Mucosa of descending colon (tissue), 3 donors: ENCODE measurements at regions not wholly inside any gene's neighbourhood (a gene's known extent, or its start where the extent isn't known, plus 50 kb on each side); places are given as distances from the start of the nearest gene placed in this dataset.

Experiments
- ATAC-seq: fragments of 200-7000 bp; cut with Tn5 transposase; one replicate; pipeline ENCODE4 v1.9.1; 2020; ENCODE audit warnings: mild to moderate bottlenecking, moderate library complexity
- DNase-seq, 3 donors: peaks; one replicate each; pipeline ENCODE4 v3.0.0-alpha.2; 2020
- H3K36me3 ChIP-seq: fragments of 200-600 bp; one replicate; pipeline ENCODE4 v1.8.0; 2021; ENCODE audit warnings: low read depth, mild to moderate bottlenecking
- H3K4me1 ChIP-seq: fragments of 200-600 bp; one replicate; pipeline ENCODE4 v1.8.0; 2021; ENCODE audit warnings: low read depth, mild to moderate bottlenecking
- H3K4me3 ChIP-seq: fragments of 200-600 bp; one replicate; pipeline ENCODE4 v1.8.0; 2021; ENCODE audit warnings: mild to moderate bottlenecking
- H3K9me3 ChIP-seq: fragments of 200-600 bp; one replicate; pipeline ENCODE4 v1.8.0; 2021; ENCODE audit warnings: mild to moderate bottlenecking
- intact Hi-C, 2 donors: fragments of 100-400 bp; cut with DNase I in 1 of 2; cut with micrococcal nuclease in 1 of 2; formaldehyde crosslinking; loops; one replicate each; pipeline versions ENCODE4 v1.11.0 to v1.11.1; 2022; cut with DNase I, micrococcal nuclease
- TF ChIP-seq, protein P1 (sequence below): fragments of 200-600 bp; IDR thresholded peaks from one replicate; pipeline ENCODE4 v1.8.0; 2022; ENCODE audit warnings: antibody characterized with exemption, mild to moderate bottlenecking
- donor health status: DM: no; HTN: no; CAD: no; lungs with moderate emphysema.
- donor health status: DM: no; HTN: no; CAD: no.
- donor health status: DM: no; HTN: yes; CAD: no.

- ATAC-seq (no peak), DNase-seq (no peak)
- intact Hi-C loops, result no loop called here
- Histone ChIP-seq H3K4me3 (no peak overlapping the region), H3K36me3 (no peaks in the 10 kb centered on the region), H3K4me1 (no peaks in the 10 kb centered on the region), H3K9me3 (no peaks in the 10 kb centered on the region)
- TF ChIP-seq, protein P1, sequence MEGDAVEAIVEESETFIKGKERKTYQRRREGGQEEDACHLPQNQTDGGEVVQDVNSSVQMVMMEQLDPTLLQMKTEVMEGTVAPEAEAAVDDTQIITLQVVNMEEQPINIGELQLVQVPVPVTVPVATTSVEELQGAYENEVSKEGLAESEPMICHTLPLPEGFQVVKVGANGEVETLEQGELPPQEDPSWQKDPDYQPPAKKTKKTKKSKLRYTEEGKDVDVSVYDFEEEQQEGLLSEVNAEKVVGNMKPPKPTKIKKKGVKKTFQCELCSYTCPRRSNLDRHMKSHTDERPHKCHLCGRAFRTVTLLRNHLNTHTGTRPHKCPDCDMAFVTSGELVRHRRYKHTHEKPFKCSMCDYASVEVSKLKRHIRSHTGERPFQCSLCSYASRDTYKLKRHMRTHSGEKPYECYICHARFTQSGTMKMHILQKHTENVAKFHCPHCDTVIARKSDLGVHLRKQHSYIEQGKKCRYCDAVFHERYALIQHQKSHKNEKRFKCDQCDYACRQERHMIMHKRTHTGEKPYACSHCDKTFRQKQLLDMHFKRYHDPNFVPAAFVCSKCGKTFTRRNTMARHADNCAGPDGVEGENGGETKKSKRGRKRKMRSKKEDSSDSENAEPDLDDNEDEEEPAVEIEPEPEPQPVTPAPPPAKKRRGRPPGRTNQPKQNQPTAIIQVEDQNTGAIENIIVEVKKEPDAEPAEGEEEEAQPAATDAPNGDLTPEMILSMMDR, result no peak
Observed at GRCh38 chr3:72135636-72136035, 350.7 kb upstream of the PROK2 start.

DNA sequence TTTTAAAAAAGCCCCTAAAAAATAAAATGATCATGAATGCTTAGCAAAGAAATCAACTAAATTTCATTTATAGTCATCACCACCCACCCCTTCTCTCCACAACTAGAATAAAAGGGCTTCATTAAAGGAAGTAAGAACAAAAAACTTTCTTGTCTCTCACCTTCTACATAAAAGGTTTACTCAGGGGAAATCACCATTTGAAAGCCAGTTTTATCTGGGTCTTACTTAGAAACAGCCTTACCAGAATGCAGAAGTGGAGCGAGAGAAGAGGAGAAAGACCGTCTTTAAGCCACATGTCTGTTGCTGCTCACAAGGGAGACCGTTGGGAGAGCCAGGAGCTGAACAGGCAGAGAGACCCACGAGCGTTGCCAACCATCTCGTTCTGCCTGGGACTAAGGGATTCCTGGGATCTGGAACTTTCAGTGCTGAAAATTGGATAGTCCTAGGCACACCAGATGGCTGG is 350.1 kb upstream of the PROK2 start:
- DNase-seq, result no peak
- Histone ChIP-seq H3K9me3 (no peaks in the 10 kb centered on the region), H3K36me3 (no peaks in the 10 kb centered on the region), H3K4me1 (no peaks in the 10 kb centered on the region), H3K4me3 (no peak overlapping the region)
- TF ChIP-seq, protein P1, result no peak
- no peak for ATAC-seq
- intact Hi-C loops, result no loop called here

DNA sequence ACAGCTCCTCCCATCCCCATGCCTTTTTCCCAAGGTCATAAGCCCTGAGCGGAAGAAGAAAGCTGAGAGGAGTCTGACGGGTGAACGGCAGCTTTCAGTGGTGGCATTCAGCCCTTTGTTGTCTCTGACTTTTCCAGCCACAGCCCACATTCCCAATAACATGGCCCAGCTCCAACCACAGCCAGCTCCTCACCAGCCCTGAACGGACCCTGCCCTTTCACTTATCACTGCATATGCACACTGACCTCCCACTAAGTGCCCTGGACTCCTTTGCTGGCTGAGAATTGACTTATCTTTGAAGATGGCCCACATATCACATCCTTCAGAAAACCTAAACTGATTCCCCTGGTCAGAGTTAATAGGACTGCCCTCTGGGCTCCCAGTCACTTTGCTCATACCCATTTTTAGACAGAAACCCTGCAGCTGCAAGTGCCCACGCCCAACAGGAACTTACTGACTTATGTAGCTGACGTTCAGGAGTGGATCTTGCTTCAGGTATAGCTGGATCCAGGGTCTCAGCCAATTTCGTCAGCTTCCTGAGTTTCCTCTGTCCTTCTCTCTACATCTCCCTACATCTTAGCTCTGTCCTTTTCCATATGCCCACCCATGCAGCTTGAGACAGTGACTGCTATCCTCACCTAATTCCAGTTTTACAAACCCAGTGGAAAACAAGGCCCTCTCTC is 348.5 kb upstream of the PROK2 start:
- TF ChIP-seq, protein P1, result no peak
- no peak for DNase-seq
- Histone ChIP-seq H3K36me3 (no peaks in the 10 kb centered on the region), H3K9me3 (no peaks in the 10 kb centered on the region), H3K4me3 (no peak overlapping the region), H3K4me1 (no peaks in the 10 kb centered on the region)
- intact Hi-C loops, result no loop called here
- no peak for ATAC-seq

DNA sequence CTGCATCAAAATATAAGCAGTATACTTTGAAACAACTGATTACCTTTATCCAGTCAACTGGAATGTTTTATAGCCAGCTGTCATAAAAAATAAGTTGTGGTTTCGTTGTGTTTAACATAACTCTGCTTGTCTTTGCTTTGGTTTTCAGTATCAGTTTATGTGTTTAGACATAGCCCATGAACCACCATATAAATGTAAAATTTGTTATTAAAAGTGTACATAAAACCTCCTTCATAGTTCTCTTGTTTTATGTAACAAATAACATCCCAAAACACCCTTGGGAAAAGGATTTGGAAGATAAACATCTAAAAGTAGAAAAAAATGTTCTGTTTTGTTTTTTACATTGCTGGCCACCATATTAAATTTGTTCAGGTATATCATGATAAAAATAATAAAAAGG is 347.0 kb upstream of the PROK2 start:
- intact Hi-C loops, result no loop called here
- Histone ChIP-seq H3K4me1 (no peaks in the 10 kb centered on the region), H3K4me3 (no peak overlapping the region), H3K36me3 (no peaks in the 10 kb centered on the region), H3K9me3 (no peaks in the 10 kb centered on the region)
- ATAC-seq (no peak), DNase-seq (no peak)
- TF ChIP-seq, protein P1, result no peak

GRCh38 chr3:72130565-72130964 is 345.6 kb upstream of the PROK2 start:
- H3K9me3 ChIP-seq, result no peaks in the 10 kb centered on the region
- DNase-seq, result no peak
- H3K4me1 ChIP-seq, result no peaks in the 10 kb centered on the region
- TF ChIP-seq, protein P1, result no peak
- H3K36me3 ChIP-seq, result no peaks in the 10 kb centered on the region
- no peak overlapping the region for H3K4me3 ChIP-seq
- intact Hi-C loops, result no loop called here
- no peak for ATAC-seq
